K562 (cell line): ENCODE measurements at regions not wholly inside any gene's neighbourhood (a gene's known extent, or its start where the extent isn't known, plus 50 kb on each side); places are given as distances from the start of the nearest gene placed in this dataset.

Experiments used
- CTCF ChIP-seq, 3 experiments: IDR thresholded peaks in 2 of 3; conservative IDR thresholded peaks in 1 of 3; 2 replicates each; pipeline ENCODE4 v1.5.1; 2011 to 2012; ENCODE audit warnings: low read length in 3 of 3, mild to moderate bottlenecking in 3 of 3, control low read depth in 2 of 3, improper control_type of control experiment in 1 of 3, inconsistent platforms in 1 of 3, low read depth in 1 of 3, mixed read lengths in 1 of 3, moderate library complexity in 1 of 3; ENCODE audit not compliant: insufficient read depth in 2 of 3
- EGR1 ChIP-seq: fragments of 450-650 bp; conservative IDR thresholded peaks from 2 replicates; pipeline ENCODE4 v1.6.1; 2017; ENCODE audit warnings: mild to moderate bottlenecking
- ELF4 ChIP-seq: fragments of 450-650 bp; formaldehyde crosslinking; IDR thresholded peaks from 2 replicates; pipeline ENCODE4 v1.4.0; 2022; ENCODE audit warnings: missing genetic modification characterization
- ETV6 ChIP-seq, 3 experiments: fragments of 150-350 bp in 1 of 3; sonication (generic) in 1 of 3; formaldehyde crosslinking in 1 of 3; IDR thresholded peaks; 2 replicates each; pipeline versions ENCODE4 v1.6.1 to v1.8.0; 2014 to 2022; ENCODE audit warnings: borderline replicate concordance in 2 of 3, low read depth in 2 of 3, antibody characterized with exemption in 1 of 3, low read length in 1 of 3, mild to moderate bottlenecking in 1 of 3, missing genetic modification reagents in 1 of 3
- FOSL1 ChIP-seq: fragments of 200-800 bp; sonication (Bioruptor generic); conservative IDR thresholded peaks from 2 replicates; pipeline ENCODE4 v1.6.1; 2016; ENCODE audit warnings: missing genetic modification characterization, missing compliant biosample characterization
- HDAC2 ChIP-seq: fragments of 450-650 bp; IDR thresholded peaks from 2 replicates; pipeline ENCODE4 v1.6.1; 2016; ENCODE audit warnings: mild to moderate bottlenecking
- ILK ChIP-seq: fragments of 450-650 bp; IDR thresholded peaks from 2 replicates; pipeline ENCODE4 v1.6.1; 2016; ENCODE audit warnings: missing genetic modification characterization, low read depth, mild to moderate bottlenecking, missing compliant biosample characterization, moderate library complexity, borderline replicate concordance
- L3MBTL2 ChIP-seq: fragments of 450-650 bp; IDR thresholded peaks from 2 replicates; pipeline ENCODE4 v1.6.1; 2016; ENCODE audit warnings: mild to moderate bottlenecking, moderate library complexity
- NFATC3 ChIP-seq: fragments of 450-650 bp; IDR thresholded peaks from 2 replicates; pipeline ENCODE4 v1.6.1; 2017; ENCODE audit warnings: mild to moderate bottlenecking
- POLR2A ChIP-seq: fragments of 450-650 bp; conservative IDR thresholded peaks from 2 replicates; pipeline ENCODE4 v1.6.1; 2016
- RCOR1 ChIP-seq, 2 experiments: IDR thresholded peaks; 2 replicates each; pipeline ENCODE4 v1.6.1; 2012; ENCODE audit warnings: low read depth in 2 of 2, low read length in 2 of 2, borderline replicate concordance in 1 of 2, improper control_type of control experiment in 1 of 2
- REST ChIP-seq, 2 experiments: fragments of 450-650 bp; formaldehyde crosslinking in 1 of 2; IDR thresholded peaks; 2 replicates each; pipeline versions ENCODE4 v1.4.0 to v1.6.1; 2014 to 2020; ENCODE audit warnings: mild to moderate bottlenecking in 2 of 2, borderline replicate concordance in 1 of 2, low read depth in 1 of 2
- RNF219 ChIP-seq: fragments of 250-450 bp; sonication (Bioruptor Pico); IDR thresholded peaks from 2 replicates; pipeline ENCODE4 v1.5.0; 2022; ENCODE audit warnings: mild to moderate bottlenecking
- SIN3B ChIP-seq: fragments of 450-650 bp; IDR thresholded peaks from 2 replicates; pipeline ENCODE4 v1.6.1; 2017; ENCODE audit warnings: low read depth, mild to moderate bottlenecking, moderate library complexity

GRCh38 chrX:79618280-79618679 lies 251.1 kb upstream of the ITM2A start:
- TF ChIP-seq ETV6 (IDR thresholded peaks at IDR 0.05; ENCODE audit: borderline replicate concordance in 1 of 2, low read depth in 2 of 2, low read length in 1 of 2) (no peak), ETV6 (CRISPR knock-in tag; IDR thresholded peaks at IDR 0.05; ENCODE audit: borderline replicate concordance) (no peak), RCOR1 (IDR thresholded peaks at IDR 0.05; ENCODE audit: borderline replicate concordance in 1 of 2, low read depth in 2 of 2, low read length in 2 of 2) (no peak), CTCF (IDR thresholded peaks at IDR 0.05 in 2 of 3, conservative IDR thresholded peaks at IDR 0.05 in 1 of 3; ENCODE audit: insufficient read depth in 2 of 3, low read depth in 1 of 3, low read length in 3 of 3) (no peak), ILK (tag) (no peak), RNF219 (no peak), SIN3B (no peak), HDAC2 (no peak), ELF4 (CRISPR knock-in tag) (no peak), EGR1 (no peak), NFATC3 (no peak), L3MBTL2 (no peak), POLR2A (no peak), REST (IDR thresholded peaks at IDR 0.05; ENCODE audit: borderline replicate concordance) (no peak), REST (CRISPR knock-in tag; IDR thresholded peaks at IDR 0.05; ENCODE audit: low read depth) (no peak), FOSL1 (tag) (no peak)
